ENCODE measurements at regions not wholly inside any gene's neighbourhood (a gene's known extent, or its start where the extent isn't known, plus 50 kb on each side); places are given as distances from the start of the nearest gene placed in this dataset.

DNA sequence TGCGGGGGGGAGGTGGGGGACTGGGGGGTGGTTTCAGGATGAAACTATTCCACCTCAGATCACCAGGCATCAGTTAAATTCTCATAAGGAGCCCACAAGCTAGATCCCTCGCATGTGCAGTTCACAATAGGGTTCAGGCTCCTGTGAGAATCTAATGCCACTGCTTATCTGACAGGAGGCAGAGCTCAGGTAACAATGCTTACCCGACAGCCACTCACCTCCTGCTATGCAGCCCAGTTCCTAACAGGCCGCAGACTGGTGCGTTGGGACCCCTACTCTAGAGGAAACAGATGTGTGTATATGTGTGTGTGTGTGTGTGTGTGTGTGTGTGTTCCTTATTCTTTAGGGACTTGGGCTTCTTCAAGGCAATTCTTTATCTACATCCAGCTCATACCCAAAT lies 352.3 kb upstream of the CCNH start:
- no peak for TF ChIP-seq SIN3A (IDR thresholded peaks at IDR 0.05; ENCODE audit: borderline replicate concordance, low read depth, low read length)
- no peak for TF ChIP-seq MXI1 (IDR thresholded peaks at IDR 0.05; ENCODE audit: low read depth, low read length)
- no peak for TF ChIP-seq CHD2 (IDR thresholded peaks at IDR 0.05; ENCODE audit: low read length, partially characterized antibody)
- TF ChIP-seq, protein P1, sequence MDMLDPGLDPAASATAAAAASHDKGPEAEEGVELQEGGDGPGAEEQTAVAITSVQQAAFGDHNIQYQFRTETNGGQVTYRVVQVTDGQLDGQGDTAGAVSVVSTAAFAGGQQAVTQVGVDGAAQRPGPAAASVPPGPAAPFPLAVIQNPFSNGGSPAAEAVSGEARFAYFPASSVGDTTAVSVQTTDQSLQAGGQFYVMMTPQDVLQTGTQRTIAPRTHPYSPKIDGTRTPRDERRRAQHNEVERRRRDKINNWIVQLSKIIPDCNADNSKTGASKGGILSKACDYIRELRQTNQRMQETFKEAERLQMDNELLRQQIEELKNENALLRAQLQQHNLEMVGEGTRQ (IDR thresholded peaks at IDR 0.05; ENCODE audit: borderline replicate concordance, low read depth, low read length): no peak
- TF ChIP-seq FOSL2 (IDR thresholded peaks at IDR 0.05; ENCODE audit: borderline replicate concordance, low read depth): no peak
- TF ChIP-seq CTCF (IDR thresholded peaks at IDR 0.05): no peak
- TF ChIP-seq GABPA (IDR thresholded peaks at IDR 0.05; ENCODE audit: low read depth): no peak
- TF ChIP-seq GATA2 (CRISPR knock-in tag; IDR thresholded peaks at IDR 0.05): no peak
- no peak for TF ChIP-seq FOXM1 (IDR thresholded peaks at IDR 0.05; ENCODE audit: low read depth)

Measured in SK-N-SH (cell line).